ENCODE measurements at regions not wholly inside any gene's neighbourhood (a gene's known extent, or its start where the extent isn't known, plus 50 kb on each side); places are given as distances from the start of the nearest gene placed in this dataset.

- no peak for DNase-seq (ENCODE audit: low spot score)
Measured at GRCh38 chr12:54711669-54712068, 63.5 kb upstream of the DCD start.

GRCh38 chr12:54708826-54709225, 60.7 kb upstream of the DCD start:
- no peak for DNase-seq (ENCODE audit: low spot score)

- no peak for DNase-seq (ENCODE audit: low spot score)
Measured at GRCh38 chr12:54704202-54704601, 56.0 kb upstream of the DCD start.

GRCh38 chr12:54701940-54702592, 53.9 kb upstream of the DCD start:
- peak; percentile 58 for DNase-seq (ENCODE audit: low spot score)

GRCh38 chr12:54700849-54701248, 52.7 kb upstream of the DCD start:
- no peak for DNase-seq (ENCODE audit: low spot score)

- no peak for DNase-seq (ENCODE audit: low spot score)
Measured at GRCh38 chr12:54700301-54700700, 52.1 kb upstream of the DCD start.

All from LoVo (cell line).